AG04450 (cell line): ENCODE measurements at regions not wholly inside any gene's neighbourhood (a gene's known extent, or its start where the extent isn't known, plus 50 kb on each side); places are given as distances from the start of the nearest gene placed in this dataset.

Experiments used
- CTCF ChIA-PET: fragments of 300-600, 350-600 bp; formaldehyde crosslinking; extraction: SDS; loops from one replicate; lab custom pipeline; 2022; ENCODE audit warnings: antibody characterized with exemption, inconsistent platforms; lab: Charles Lee
- POLR2A ChIA-PET: fragments of 350-600 bp; formaldehyde crosslinking; extraction: SDS; loops from one replicate; lab custom pipeline; 2021; ENCODE audit warnings: antibody characterized with exemption, inconsistent platforms; lab: Yijun Ruan, JAX
- DNase-seq: peaks from one replicate; pipeline ENCODE4 v3.0.0-alpha.2; 2011; ENCODE audit warnings: low read depth, low spot score
- H3K27ac ChIP-seq: one replicate; pipeline ENCODE4 v1.5.1; 2012; ENCODE audit warnings: low read depth, low read length, control low read depth
- H3K27me3 ChIP-seq: one replicate; pipeline ENCODE4 v1.6.0; 2012; ENCODE audit warnings: low read length; ENCODE audit not compliant: control insufficient read depth, insufficient read depth
- H3K4me3 ChIP-seq: 2 replicates; pipeline ENCODE4 v1.5.1; 2011; ENCODE audit warnings: mild to moderate bottlenecking, low read depth, low read length, control low read depth
- H3K9me3 ChIP-seq: 2 replicates; pipeline ENCODE4 v1.5.1; 2012; ENCODE audit warnings: low read length; ENCODE audit not compliant: control insufficient read depth, insufficient read depth
- TF ChIP-seq, protein P1 (sequence below): IDR thresholded peaks from 2 replicates; pipeline ENCODE4 v1.5.1; 2011; ENCODE audit warnings: low read depth, low read length, control low read depth, inconsistent platforms

- ChIA-PET POLR2A (interaction anchor here (0.6 to 0.8 kb wide), 3 partner anchors 9 to 603 kb away, joined by 3 to 5 read pairs (median 3); no protein-coding TSS in a partner anchor), CTCF (interaction anchor here (0.7 to 1.1 kb wide), 3 partner anchors 500 to 530 kb away, joined by 3 to 4 read pairs (median 3); no protein-coding TSS in a partner anchor)
- no peaks in the 10 kb centered on the region for H3K9me3 ChIP-seq
- peak overlapping the region; percentile 90 for H3K27ac ChIP-seq
- peak overlapping the region; percentile 8; the same call in 1 of the 2 replicates for H3K4me3 ChIP-seq
- no peaks in the 10 kb centered on the region for H3K27me3 ChIP-seq
- peak; percentile 82 for DNase-seq
- TF ChIP-seq, protein P1, sequence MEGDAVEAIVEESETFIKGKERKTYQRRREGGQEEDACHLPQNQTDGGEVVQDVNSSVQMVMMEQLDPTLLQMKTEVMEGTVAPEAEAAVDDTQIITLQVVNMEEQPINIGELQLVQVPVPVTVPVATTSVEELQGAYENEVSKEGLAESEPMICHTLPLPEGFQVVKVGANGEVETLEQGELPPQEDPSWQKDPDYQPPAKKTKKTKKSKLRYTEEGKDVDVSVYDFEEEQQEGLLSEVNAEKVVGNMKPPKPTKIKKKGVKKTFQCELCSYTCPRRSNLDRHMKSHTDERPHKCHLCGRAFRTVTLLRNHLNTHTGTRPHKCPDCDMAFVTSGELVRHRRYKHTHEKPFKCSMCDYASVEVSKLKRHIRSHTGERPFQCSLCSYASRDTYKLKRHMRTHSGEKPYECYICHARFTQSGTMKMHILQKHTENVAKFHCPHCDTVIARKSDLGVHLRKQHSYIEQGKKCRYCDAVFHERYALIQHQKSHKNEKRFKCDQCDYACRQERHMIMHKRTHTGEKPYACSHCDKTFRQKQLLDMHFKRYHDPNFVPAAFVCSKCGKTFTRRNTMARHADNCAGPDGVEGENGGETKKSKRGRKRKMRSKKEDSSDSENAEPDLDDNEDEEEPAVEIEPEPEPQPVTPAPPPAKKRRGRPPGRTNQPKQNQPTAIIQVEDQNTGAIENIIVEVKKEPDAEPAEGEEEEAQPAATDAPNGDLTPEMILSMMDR = no peak
Observed at GRCh38 chr4:187478292-187479140, 517.1 kb upstream of the ZFP42 start.

- Histone ChIP-seq H3K4me3 (no peak overlapping the region), H3K27me3 (no peaks in the 10 kb centered on the region), H3K9me3 (no peaks in the 10 kb centered on the region), H3K27ac (peak overlapping the region; percentile 32)
- no peak for DNase-seq
- ChIA-PET POLR2A (no interaction called here), CTCF (interaction anchor here (1.1 kb wide), 2 partner anchors 11 to 12 kb away, joined by 3 to 4 read pairs; no protein-coding TSS in a partner anchor)
- TF ChIP-seq, protein P1 = no peak
Observed at GRCh38 chr4:187479511-187479910, 516.1 kb upstream of the ZFP42 start.

DNA sequence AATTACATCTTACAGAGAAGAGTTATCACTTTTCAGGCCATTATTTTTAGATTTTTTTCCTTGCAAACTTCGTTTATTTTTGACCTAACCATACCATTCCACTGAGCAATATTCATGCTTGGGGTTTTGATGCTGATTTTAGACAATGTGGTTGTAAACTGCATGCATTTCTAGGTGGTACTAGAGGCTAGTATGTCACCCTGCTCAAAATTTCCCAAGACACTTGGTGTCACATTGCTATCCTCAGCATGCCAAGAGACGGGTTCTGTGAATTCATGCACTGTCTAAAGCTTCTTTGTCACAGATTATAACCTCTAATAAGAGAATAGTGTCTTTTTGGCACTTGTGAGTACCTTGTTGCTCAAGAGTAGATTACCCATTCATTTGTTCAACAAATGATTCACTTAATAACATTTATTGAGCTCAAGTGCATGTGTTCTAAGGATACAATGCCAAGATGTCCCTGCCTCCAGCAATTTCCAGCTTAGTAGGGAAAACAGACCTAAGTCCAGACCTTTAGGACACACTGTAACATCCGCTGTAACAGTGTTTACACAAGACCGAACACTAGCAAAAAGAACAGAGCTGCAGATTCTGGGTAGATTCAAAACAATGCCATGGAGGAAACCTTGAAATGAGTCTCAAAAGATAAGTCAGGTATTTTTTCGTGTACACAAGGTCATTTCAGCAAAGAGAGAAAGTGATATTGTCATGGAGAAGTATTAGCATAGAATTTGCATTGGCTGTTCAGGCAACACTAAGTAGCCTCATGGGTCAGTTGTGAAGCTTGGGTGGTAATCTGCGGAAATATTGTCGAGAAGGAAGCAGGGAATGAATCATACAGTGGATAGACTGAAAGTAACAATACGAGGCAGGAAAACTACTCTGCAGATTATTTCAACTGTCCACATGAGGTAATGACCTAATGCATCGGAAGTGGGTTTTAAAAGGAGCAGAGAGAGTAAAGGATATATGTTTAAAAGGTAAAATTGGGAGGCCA lies 515.1 kb upstream of the ZFP42 start:
- no peaks in the 10 kb centered on the region for H3K27me3 ChIP-seq
- no peak overlapping the region for H3K4me3 ChIP-seq
- ChIA-PET POLR2A (no interaction called here), CTCF (interaction anchor here (1.1 kb wide), 2 partner anchors 11 to 13 kb away, joined by 3 to 4 read pairs; no protein-coding TSS in a partner anchor)
- DNase-seq = no peak
- TF ChIP-seq, protein P1 = no peak
- no peak overlapping the region for H3K27ac ChIP-seq
- no peaks in the 10 kb centered on the region for H3K9me3 ChIP-seq

GRCh38 chr4:187484186-187484585 lies 511.4 kb upstream of the ZFP42 start:
- ChIA-PET POLR2A (no interaction called here), CTCF (interaction anchor here (0.6 kb wide), 1 partner anchor 37 kb away, joined by 3 read pairs; no protein-coding TSS in a partner anchor)
- Histone ChIP-seq H3K27me3 (no peaks in the 10 kb centered on the region), H3K27ac (no peak overlapping the region), H3K4me3 (no peak overlapping the region), H3K9me3 (peaks cover 7% of the 10 kb centered on the region)
- DNase-seq = no peak
- TF ChIP-seq, protein P1 = no peak
